ENCODE measurements at regions not wholly inside any gene's neighbourhood (a gene's known extent, or its start where the extent isn't known, plus 50 kb on each side); places are given as distances from the start of the nearest gene placed in this dataset.

- TF ChIP-seq CTCF (optimal IDR thresholded peaks at IDR 0.05 in 1 of 3, IDR thresholded peaks at IDR 0.05 in 1 of 3, conservative IDR thresholded peaks at IDR 0.05 in 1 of 3; ENCODE audit: extremely low read depth in 1 of 3, insufficient read depth in 2 of 3, low read length in 3 of 3) = no peak
- no peak for TF ChIP-seq EZH2 (IDR thresholded peaks at IDR 0.05; ENCODE audit: low read length)
Observed at GRCh38 chr14:44616204-44616603, 109.1 kb upstream of the FSCB start.

All from keratinocyte (primary cell).